Left lung (tissue), 4 donors: ENCODE measurements at regions not wholly inside any gene's neighbourhood (a gene's known extent, or its start where the extent isn't known, plus 50 kb on each side); places are given as distances from the start of the nearest gene placed in this dataset.
"Not testable (repeated sequence)": the region's sequence is repeated elsewhere in the genome, so short reads cannot be mapped to it uniquely, and the experiment has no call there.

Experiments used
- ATAC-seq: fragments of 200-7000 bp; cut with Tn5 transposase; one replicate; pipeline ENCODE4 v1.9.1; 2020; ENCODE audit warnings: moderate library complexity
- DNase-seq, 4 donors: peaks; one replicate each; pipeline ENCODE4 v3.0.0-alpha.2; 2013 to 2020
- H3K27ac ChIP-seq, 2 donors: fragments of 200-600 bp; sonication (generic) in 1 of 2; one replicate each; pipeline versions ENCODE4 v1.5.0 to v1.8.0; 2020 to 2021
- H3K27me3 ChIP-seq, 2 donors: fragments of 200-600 bp; sonication (generic) in 1 of 2; one replicate each; pipeline versions ENCODE4 v1.5.0 to v1.8.0; 2020 to 2021
- H3K36me3 ChIP-seq, 2 donors: fragments of 200-600 bp; sonication (generic) in 1 of 2; one replicate each; pipeline versions ENCODE4 v1.5.0 to v1.8.0; 2020 to 2021
- H3K4me1 ChIP-seq, 2 donors: fragments of 200-600 bp; one replicate each; pipeline ENCODE4 v1.8.0; 2021
- H3K4me3 ChIP-seq, 2 donors: fragments of 200-600 bp; sonication (generic) in 1 of 2; one replicate each; pipeline versions ENCODE4 v1.5.0 to v1.8.0; 2020 to 2021; ENCODE audit warnings: mild to moderate bottlenecking in 1 of 2
- H3K9me3 ChIP-seq, 2 donors: fragments of 200-600 bp; sonication (generic) in 1 of 2; one replicate each; pipeline versions ENCODE4 v1.5.0 to v1.8.0; 2020 to 2021
- CTCF ChIP-seq, 2 donors: fragments of 200-600 bp; sonication (generic) in 1 of 2; IDR thresholded peaks; one replicate each; pipeline versions ENCODE4 v1.5.0 to v1.8.0; 2021; ENCODE audit warnings: antibody characterized with exemption in 2 of 2
- intact Hi-C, 2 donors: fragments of 100-400 bp; cut with DNase I; formaldehyde crosslinking; loops; one replicate each; pipeline versions ENCODE4 v1.11.2 to v1.14.2; 2022
- donor health status: DM: no; HTN: yes; CAD: no.
- donor health status: DM: no; HTN: no; CAD: no.

- intact Hi-C loops: no loop called here
- no peak for ATAC-seq
- TF ChIP-seq CTCF (IDR thresholded peaks at IDR 0.05): no peak
- Histone ChIP-seq H3K27ac (no peak overlapping the region), H3K9me3 (no peaks in the 10 kb centered on the region), H3K4me3 (no peak overlapping the region), H3K4me1 (no peaks in the 10 kb centered on the region), H3K36me3 (no peaks in the 10 kb centered on the region), H3K27me3 (no peaks in the 10 kb centered on the region)
- no peak for DNase-seq
Observed at GRCh38 chr2:175601969-175602368, 400.1 kb downstream of the LNPK start.

GRCh38 chr2:175599966-175600831, 401.9 kb downstream of the LNPK start:
- H3K27me3 ChIP-seq: no peaks in the 10 kb centered on the region
- no peak for TF ChIP-seq CTCF (IDR thresholded peaks at IDR 0.05)
- no peak overlapping the region for H3K4me3 ChIP-seq
- intact Hi-C loops: no loop called here
- ATAC-seq (peak; percentile 73), DNase-seq (peak in 2 of 4 donors; percentile 26 to 47)
- H3K36me3 ChIP-seq: no peaks in the 10 kb centered on the region
- H3K9me3 ChIP-seq: no peaks in the 10 kb centered on the region
- no peaks in the 10 kb centered on the region for H3K4me1 ChIP-seq
- peak overlapping the region in 1 of 2 donors; percentile 48 for H3K27ac ChIP-seq

GRCh38 chr2:175597286-175597685, 404.8 kb downstream of the LNPK start:
- ATAC-seq: no peak
- Histone ChIP-seq H3K9me3 (no peaks in the 10 kb centered on the region), H3K27ac (no peak overlapping the region), H3K4me3 (no peak overlapping the region), H3K36me3 (no peaks in the 10 kb centered on the region), H3K4me1 (no peaks in the 10 kb centered on the region), H3K27me3 (no peaks in the 10 kb centered on the region)
- TF ChIP-seq CTCF (IDR thresholded peaks at IDR 0.05): no peak
- intact Hi-C loops: no loop called here
- DNase-seq: no peak

- H3K27me3 ChIP-seq: no peaks in the 10 kb centered on the region
- H3K36me3 ChIP-seq: no peaks in the 10 kb centered on the region
- ATAC-seq: no peak
- no peak overlapping the region for H3K27ac ChIP-seq
- DNase-seq: no peak
- intact Hi-C loops: no loop called here
- no peak overlapping the region for H3K4me3 ChIP-seq
- TF ChIP-seq CTCF (IDR thresholded peaks at IDR 0.05): no peak
- H3K4me1 ChIP-seq: no peaks in the 10 kb centered on the region
- H3K9me3 ChIP-seq: no peaks in the 10 kb centered on the region
Observed at GRCh38 chr2:175595139-175595538, 406.9 kb downstream of the LNPK start.

GRCh38 chr2:175593686-175594525, 408.2 kb downstream of the LNPK start:
- H3K9me3 ChIP-seq, ATAC-seq, DNase-seq, H3K4me1 ChIP-seq, H3K27ac ChIP-seq, H3K27me3 ChIP-seq, H3K4me3 ChIP-seq, intact Hi-C loops, H3K36me3 ChIP-seq: not testable (repeated sequence)

- intact Hi-C loops, H3K4me3 ChIP-seq, H3K36me3 ChIP-seq, H3K9me3 ChIP-seq, ATAC-seq, H3K27me3 ChIP-seq, H3K4me1 ChIP-seq, DNase-seq, H3K27ac ChIP-seq: not testable (repeated sequence)
Observed at GRCh38 chr2:175588213-175588612, 406.7 kb upstream of the ATP5MC3 start.
